GM12892 (cell line): ENCODE measurements at regions not wholly inside any gene's neighbourhood (a gene's known extent, or its start where the extent isn't known, plus 50 kb on each side); places are given as distances from the start of the nearest gene placed in this dataset.

ENCODE experiments used
- POLR2A ChIP-seq: IDR thresholded peaks from 2 replicates; pipeline ENCODE4 v1.6.1; 2011; ENCODE audit warnings: low read depth, low read length, control low read depth
- TAF1 ChIP-seq: IDR thresholded peaks from 2 replicates; pipeline ENCODE4 v1.6.1; 2011; ENCODE audit warnings: low read depth, mild to moderate bottlenecking, control low read depth, low read length, borderline replicate concordance

- no peak for TF ChIP-seq POLR2A
- TF ChIP-seq TAF1: no peak
These were observed 539.8 kb upstream of the PCDH9 start for GRCh38 chr13:67769987-67770341.
